ENCODE measurements at regions not wholly inside any gene's neighbourhood (a gene's known extent, or its start where the extent isn't known, plus 50 kb on each side); places are given as distances from the start of the nearest gene placed in this dataset.

DNA sequence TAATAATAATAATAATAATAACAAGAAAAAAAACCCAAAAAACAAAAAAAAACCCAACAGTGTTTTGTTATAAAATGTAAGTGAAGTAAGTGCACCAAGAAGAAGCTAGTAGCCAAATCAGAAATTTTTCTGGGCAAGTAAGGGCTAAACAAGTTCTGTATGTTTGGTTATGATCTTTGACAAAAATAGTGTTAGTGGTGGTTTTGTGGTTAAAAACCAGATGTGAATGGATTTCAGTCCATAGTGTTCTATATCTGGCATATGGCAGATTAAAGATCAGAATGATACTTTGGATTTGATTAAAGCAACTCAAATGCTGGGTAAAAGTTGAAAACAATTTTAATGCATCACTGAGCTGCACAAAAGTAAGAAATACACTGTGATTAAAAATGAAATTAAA, 116.5 kb upstream of the NDST4 start:
- Histone ChIP-seq H3K36me3 (no peaks in the 10 kb centered on the region), H3K27ac (no peak overlapping the region), H3K27me3 (no peaks in the 10 kb centered on the region), H3K4me1 (no peaks in the 10 kb centered on the region), H3K9me3 (no peaks in the 10 kb centered on the region), H3K4me3 (no peak overlapping the region)
- TF ChIP-seq, protein P1, sequence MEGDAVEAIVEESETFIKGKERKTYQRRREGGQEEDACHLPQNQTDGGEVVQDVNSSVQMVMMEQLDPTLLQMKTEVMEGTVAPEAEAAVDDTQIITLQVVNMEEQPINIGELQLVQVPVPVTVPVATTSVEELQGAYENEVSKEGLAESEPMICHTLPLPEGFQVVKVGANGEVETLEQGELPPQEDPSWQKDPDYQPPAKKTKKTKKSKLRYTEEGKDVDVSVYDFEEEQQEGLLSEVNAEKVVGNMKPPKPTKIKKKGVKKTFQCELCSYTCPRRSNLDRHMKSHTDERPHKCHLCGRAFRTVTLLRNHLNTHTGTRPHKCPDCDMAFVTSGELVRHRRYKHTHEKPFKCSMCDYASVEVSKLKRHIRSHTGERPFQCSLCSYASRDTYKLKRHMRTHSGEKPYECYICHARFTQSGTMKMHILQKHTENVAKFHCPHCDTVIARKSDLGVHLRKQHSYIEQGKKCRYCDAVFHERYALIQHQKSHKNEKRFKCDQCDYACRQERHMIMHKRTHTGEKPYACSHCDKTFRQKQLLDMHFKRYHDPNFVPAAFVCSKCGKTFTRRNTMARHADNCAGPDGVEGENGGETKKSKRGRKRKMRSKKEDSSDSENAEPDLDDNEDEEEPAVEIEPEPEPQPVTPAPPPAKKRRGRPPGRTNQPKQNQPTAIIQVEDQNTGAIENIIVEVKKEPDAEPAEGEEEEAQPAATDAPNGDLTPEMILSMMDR (IDR thresholded peaks at IDR 0.05) = no peak
- DNase-seq (no peak), ATAC-seq (no peak)
- intact Hi-C loops (cut with DNase I) = no loop called here

DNA sequence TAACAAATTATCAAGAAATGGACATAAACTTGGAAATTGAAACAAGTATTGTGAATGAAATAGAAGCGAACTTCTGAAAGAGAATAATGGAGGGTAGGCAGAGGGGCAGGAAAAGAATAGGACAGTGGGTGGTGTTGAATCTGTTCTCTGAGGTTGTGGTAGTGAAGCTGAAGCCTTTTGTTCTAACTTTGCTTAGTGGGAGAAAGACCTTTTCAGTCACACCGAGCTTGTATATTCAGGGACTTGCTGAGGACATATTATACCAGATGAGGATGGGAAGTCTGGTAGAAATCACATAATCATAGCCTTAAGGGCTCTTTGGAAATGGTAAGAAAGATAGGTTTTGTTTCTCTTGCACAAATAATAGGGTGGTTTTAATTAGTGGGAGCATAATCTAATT, 115.4 kb upstream of the NDST4 start:
- Histone ChIP-seq H3K27ac (no peak overlapping the region), H3K4me3 (no peak overlapping the region), H3K9me3 (no peaks in the 10 kb centered on the region), H3K27me3 (no peaks in the 10 kb centered on the region), H3K36me3 (no peaks in the 10 kb centered on the region), H3K4me1 (no peaks in the 10 kb centered on the region)
- ATAC-seq (no peak), DNase-seq (no peak)
- TF ChIP-seq, protein P1 (IDR thresholded peaks at IDR 0.05) = no peak
- intact Hi-C loops (cut with DNase I) = no loop called here

DNA sequence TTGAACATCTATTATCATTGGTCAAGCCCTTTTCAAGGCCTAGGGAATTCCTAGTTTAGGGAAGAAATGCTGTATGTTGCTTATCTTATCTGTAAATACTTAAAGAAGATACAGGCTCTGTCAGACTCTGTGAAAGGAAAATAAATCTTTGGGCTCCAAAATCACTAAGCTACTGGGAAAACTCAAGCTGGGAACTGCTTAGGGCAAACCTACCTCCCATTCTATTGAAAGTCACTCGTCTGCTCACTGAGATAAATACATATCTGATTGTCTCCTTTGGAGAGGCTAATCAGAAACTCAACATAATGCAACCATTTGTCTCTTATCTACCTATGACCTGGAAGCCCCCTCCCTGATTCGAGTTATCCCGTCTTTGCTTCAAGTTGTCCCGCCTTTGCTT, 108.6 kb upstream of the NDST4 start:
- H3K9me3 ChIP-seq = no peaks in the 10 kb centered on the region
- no peak overlapping the region for H3K4me3 ChIP-seq
- TF ChIP-seq, protein P1 (IDR thresholded peaks at IDR 0.05) = no peak
- H3K4me1 ChIP-seq = no peaks in the 10 kb centered on the region
- ATAC-seq (no peak), DNase-seq (no peak)
- H3K27ac ChIP-seq = no peak overlapping the region
- intact Hi-C loops (cut with DNase I) = no loop called here
- no peaks in the 10 kb centered on the region for H3K36me3 ChIP-seq
- H3K27me3 ChIP-seq = no peaks in the 10 kb centered on the region

DNA sequence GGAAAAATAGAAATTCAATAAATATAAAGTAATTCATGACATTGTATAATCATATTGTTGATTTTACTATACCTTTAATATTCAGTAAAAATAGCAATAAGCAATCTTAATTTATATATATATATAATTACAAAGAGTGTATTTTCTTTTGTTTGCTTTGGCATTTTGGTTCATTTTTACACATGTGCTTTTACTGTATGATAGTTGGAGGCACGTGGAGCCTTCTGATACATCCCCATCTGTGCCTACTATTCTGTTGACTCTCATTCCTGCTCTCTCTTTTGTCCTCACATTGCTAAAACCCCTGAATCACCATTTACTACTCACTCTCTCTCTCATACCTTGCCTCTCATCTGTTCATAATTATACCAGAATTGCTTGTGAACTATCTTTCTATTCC, 106.4 kb upstream of the NDST4 start:
- no peaks in the 10 kb centered on the region for H3K27me3 ChIP-seq
- H3K4me3 ChIP-seq = no peak overlapping the region
- no peaks in the 10 kb centered on the region for H3K36me3 ChIP-seq
- intact Hi-C loops (cut with DNase I) = no loop called here
- no peaks in the 10 kb centered on the region for H3K4me1 ChIP-seq
- TF ChIP-seq, protein P1 (IDR thresholded peaks at IDR 0.05) = no peak
- no peak for DNase-seq
- no peaks in the 10 kb centered on the region for H3K9me3 ChIP-seq
- H3K27ac ChIP-seq = no peak overlapping the region
- ATAC-seq = no peak

DNA sequence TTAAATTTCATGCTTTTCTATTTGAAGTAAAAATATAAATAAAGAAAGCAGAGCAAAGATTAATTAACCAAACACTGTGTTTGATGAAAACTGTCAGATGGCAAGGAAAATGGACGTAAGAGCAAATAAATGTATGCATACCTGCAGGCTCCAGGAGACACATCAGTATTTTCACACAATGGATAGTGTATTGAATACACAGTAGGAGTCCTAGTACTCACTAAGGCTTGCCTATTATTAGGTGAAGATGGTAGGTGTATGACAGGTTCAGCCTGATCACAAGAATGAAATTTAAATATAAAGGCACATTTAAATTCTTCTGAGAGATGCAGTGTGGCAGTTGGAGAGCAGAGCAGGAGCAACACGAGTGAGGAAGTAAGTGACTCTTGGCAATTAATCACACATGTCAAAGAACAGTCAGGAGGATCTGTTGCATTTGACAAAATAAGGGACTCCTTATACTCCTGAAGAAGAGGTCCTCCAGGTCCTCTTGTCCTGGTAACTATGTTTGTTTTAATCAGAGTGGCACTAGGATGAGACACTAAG, 106.0 kb upstream of the NDST4 start:
- no peak for ATAC-seq
- no peak for DNase-seq

More for the DNA sequence above, 106.0 kb upstream of the NDST4 start:
- Histone ChIP-seq H3K9me3 (no peaks in the 10 kb centered on the region), H3K4me3 (no peak overlapping the region), H3K27ac (no peak overlapping the region), H3K27me3 (no peaks in the 10 kb centered on the region), H3K36me3 (no peaks in the 10 kb centered on the region), H3K4me1 (no peaks in the 10 kb centered on the region)
- intact Hi-C loops (cut with DNase I) = no loop called here
- TF ChIP-seq, protein P1 (IDR thresholded peaks at IDR 0.05) = no peak

All from left lung (tissue), 4 donors.